ENCODE measurements at regions not wholly inside any gene's neighbourhood (a gene's known extent, or its start where the extent isn't known, plus 50 kb on each side); places are given as distances from the start of the nearest gene placed in this dataset.

DNA sequence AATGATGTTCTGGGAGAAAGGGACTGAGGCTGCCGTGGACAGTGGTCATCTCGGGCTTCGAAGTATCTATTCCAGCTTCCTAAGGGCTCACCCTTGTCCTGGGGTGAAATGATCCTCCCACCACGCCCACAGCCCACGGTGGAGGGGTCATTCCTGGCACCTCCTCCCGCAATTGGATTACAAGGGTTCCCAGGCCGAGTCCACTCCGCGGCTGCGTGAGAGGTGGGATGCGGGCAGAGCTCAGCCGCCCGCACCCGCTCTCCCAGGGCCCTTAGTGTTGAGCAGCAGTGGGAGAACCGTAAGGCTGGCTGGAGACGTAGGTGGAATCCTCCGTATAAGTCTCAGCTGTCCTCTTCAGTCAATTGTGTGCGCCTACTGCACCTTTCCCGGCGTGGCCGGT lies 273.3 kb upstream of the ADAMTS16 start:
- DNase-seq: no peak

DNA sequence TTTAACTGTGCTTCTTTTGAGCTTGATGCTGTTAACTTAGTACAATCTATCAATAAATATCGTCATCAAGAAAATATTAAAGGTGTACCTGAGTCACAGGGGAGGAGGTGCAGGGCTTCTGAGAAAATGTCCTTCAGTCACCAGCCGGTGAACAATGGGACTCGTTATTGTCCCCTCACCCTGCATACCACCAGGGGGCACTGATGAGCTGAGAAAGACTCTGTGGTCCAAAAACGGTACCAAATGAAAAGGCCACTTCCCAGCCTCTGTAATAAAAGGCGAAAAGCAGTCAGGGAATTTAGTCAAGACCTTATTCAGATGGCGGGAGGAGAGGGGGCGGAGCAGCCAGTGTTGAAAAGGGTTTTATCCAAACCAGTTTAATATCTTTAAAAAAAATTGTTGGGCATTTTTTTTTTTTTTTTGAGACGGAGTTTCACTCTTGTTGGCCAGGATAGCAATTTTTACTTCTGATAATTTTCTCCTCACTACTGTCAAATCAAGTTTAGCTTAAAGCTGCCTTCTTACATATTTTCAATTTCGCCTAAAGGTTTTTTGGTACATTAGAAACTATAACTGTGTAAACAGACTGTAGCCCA lies 271.9 kb upstream of the ADAMTS16 start:
- peak; percentile 17 for DNase-seq

DNA sequence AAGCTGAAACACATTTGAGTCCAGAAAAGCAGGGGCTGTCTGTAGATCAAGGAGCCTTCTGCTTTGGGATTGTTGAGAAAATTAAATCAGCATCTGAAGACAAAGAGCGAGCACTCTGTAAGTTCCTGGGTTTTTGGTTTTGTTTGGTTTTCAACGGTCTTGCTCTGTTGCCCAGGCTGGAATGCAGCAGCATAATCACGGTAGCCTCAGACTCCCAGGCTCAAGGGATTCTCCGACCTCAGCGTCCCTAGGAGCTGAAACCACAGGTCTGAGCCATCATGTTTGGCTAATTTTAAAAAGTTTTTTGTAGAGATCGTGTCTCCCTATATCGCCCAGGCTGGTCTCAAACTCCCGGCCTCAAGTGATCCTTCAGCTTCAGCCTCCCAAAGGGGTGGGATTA lies 266.5 kb upstream of the ADAMTS16 start:
- no peak for DNase-seq

DNA sequence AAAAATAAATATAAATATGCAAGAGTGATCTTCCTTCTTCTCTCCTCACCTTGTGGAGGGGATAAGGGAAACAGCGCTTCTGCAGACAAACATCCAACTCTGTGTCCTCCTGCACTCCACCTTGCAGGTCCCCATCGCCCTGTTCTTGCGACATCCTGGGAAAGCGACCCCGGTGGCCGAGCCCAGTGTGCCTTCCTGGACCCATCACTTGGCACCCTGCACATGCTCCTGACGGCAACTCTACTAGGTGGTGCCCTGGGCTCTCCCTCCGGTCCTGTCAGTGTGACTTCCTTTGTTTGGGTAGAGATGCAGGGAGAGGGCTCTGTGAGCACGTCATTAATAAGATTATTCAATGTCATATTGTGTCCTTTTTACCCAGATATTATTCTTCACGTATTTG lies 266.0 kb upstream of the ADAMTS16 start:
- DNase-seq: no peak

GRCh38 chr5:4875942-4876341 lies 264.2 kb upstream of the ADAMTS16 start:
- DNase-seq: no peak

DNA sequence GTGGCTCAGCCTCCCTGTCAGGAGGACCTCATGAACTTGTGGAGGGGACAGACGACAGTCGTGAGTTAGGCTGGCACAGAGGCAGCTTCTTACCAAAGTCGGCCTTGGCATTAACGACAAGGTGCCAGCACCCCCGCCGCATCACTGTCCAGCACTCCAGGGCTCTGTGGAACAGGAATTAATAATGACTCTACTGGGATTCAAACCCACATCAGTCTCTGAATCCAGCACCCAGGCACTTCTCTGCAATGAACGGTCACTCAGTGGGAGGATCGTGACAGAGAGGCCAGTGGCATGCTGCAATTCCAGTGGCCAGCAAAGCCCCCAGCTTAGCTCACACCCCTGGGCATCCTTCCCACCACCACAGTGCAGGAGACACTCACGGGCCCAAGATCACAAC lies 263.3 kb upstream of the ADAMTS16 start:
- DNase-seq: no peak

DNA sequence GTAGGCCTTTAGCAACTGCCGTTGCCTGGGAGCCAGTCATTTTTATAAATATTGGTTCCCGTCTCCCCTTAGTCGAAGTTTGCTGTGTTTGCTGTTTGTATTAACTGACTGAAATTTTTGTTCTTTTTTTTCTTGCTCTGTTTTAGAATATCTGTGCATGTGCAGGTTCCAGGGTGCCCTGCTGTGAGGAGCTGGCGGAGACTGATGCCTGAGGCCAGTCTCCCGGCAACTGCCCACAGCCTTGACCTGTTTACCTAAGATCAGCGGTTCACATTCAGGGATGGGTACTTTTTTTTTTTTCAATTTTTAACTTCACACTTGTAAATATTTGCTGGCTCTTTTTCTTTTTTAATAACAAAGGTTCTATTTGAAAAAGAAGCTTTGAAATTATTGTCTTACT lies 262.6 kb upstream of the ADAMTS16 start:
- no peak for DNase-seq

DNA sequence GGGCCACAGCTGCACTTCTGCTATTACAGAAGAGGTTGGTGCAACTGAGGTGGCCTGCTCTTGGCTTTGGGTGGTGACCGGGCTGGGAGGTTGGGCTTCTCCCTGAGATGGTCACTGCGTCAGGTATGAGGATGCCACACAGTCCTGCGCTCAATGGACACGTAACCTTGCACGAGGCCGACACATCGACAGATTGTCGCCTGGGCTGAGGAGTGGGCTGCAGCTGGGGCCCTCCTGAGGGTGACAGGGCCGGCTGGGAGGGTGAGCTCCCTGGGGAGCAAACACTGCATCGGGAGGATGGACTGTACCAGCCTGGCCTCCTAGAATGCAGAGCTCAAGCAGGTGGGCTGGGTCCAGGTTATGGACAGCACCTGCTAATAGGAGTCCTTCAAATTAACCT lies 261.1 kb upstream of the ADAMTS16 start:
- DNase-seq: no peak

GRCh38 chr5:4879693-4880303 lies 260.3 kb upstream of the ADAMTS16 start:
- no peak for DNase-seq

GRCh38 chr5:4880304-4880741 lies 259.8 kb upstream of the ADAMTS16 start:
- DNase-seq: no peak

GRCh38 chr5:4881366-4882002 lies 258.6 kb upstream of the ADAMTS16 start:
- no peak for DNase-seq

DNA sequence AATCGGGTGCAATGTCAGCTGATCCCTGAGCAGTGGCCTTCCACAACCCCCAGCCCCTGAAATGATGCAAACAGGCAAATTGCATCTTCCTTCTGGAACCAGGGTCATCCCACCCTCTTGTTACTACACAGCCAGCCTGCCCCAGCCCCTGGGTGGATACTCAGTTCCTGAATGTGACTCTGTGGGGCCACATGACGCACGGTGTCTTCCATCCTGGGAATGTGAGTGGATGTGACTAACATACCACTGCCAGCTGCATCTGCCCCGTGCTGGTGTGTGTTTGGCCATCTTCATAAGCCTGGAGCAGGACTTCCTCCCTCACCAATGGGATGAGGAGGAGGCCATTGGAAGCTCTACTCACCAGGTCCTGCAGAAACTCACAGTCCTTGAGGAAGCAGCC lies 257.9 kb upstream of the ADAMTS16 start:
- DNase-seq: no peak

- DNase-seq: no peak
These were observed 256.8 kb upstream of the ADAMTS16 start for GRCh38 chr5:4883360-4883759.

DNA sequence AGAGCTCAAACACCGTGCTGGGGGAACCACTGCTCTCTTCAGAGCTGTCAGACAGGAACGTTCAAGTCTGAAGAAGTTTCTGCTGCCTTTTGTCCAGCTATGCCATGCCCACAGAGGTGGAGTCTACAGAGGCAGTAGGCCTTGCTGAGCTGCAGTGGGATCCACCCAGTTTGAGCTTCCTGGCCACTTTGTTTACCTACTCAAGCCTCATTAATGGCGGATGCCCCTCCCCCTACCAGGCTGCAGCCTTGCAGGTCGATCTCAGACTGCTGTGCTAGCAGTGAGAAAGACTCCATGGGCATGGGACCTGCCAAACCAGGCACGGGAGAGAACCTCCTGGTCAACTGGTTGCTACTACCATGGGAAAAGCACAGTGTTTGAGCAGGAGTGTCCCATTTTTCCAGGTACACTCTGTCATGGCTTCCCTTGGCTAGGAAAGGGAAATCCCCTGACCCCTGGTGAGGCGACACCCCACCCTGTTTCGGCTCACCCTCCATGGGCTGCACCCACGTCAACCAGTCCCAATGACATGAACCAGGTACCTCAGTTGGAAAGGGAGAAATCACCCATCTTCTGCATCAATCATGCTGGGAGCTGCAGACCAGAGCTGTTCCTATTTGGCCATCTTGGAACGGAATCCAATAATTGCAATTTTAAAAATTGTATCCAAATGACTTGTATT lies 246.9 kb upstream of the ADAMTS16 start:
- DNase-seq: no peak

- no peak for DNase-seq
These were observed 243.8 kb upstream of the ADAMTS16 start for GRCh38 chr5:4896328-4896727.

GRCh38 chr5:4901305-4901811 lies 238.8 kb upstream of the ADAMTS16 start:
- no peak for DNase-seq

- no peak for DNase-seq
These were observed 238.2 kb upstream of the ADAMTS16 start for GRCh38 chr5:4901924-4902323.

- no peak for DNase-seq
These were observed 234.2 kb upstream of the ADAMTS16 start for GRCh38 chr5:4905674-4906520.

DNA sequence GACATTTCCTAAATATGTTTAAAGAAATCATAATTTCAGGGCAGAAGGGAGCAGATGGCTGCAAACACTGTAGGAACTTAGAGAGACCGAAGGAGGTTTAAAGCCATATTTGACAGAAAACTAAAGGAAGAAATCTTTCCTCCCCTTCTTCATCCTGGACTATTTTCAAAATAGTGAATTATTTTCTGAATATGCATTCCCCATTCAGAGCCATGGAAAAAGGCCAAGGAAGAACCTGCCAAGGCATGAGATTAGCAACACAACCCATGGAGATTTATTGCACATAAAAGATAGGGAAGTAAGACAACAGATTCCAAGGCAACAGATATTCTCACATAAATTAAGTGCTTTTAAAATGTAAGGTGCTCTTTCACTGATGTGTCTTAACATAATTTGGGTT lies 233.3 kb upstream of the ADAMTS16 start:
- no peak for DNase-seq

DNA sequence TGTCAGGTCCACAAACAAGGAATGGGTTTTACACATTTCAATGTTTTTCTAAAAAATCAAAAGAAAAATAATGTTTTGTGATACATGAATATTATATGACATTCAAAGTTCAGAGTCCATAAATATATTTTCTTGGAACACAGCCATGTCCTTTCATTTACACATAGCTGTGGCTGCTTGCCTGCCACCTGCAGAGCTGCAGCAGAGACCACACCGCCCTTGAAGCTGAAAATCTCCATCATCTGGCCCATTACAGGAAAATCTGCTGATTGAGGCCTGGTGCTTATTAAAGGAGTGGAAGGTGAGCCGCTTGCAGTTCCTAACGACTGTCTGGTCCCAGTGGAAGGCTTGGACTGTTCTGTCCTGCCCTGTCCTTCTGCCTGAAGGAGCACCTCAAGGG lies 232.6 kb upstream of the ADAMTS16 start:
- no peak for DNase-seq

DNA sequence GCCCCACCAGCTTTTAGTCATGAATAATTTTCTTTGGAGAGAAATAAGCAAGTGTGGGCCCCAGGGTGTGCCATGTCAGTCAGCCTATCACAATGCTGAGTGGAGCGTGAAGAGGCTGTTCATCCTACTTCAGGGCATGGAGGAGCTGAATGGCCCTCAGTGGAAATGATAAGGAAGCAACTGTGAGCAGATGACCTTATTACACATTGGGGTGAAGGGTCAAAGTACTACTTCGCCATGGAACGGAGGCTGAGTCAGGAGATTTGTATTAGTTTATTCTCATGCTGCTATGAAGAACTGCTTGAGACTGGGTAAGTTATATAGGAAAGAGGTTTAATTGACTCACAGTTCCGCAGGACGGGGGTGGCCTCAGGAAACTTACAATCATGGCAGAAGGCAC lies 231.0 kb upstream of the ADAMTS16 start:
- no peak for DNase-seq

GRCh38 chr5:4911646-4912403 lies 228.3 kb upstream of the ADAMTS16 start:
- DNase-seq: no peak

All from CD4-positive, alpha-beta T cell treated with Interleukin-17A for 1 hour (primary cell).